CD4-positive, CD25-positive, alpha-beta regulatory T cell (primary cell): ENCODE measurements at regions not wholly inside any gene's neighbourhood (a gene's known extent, or its start where the extent isn't known, plus 50 kb on each side); places are given as distances from the start of the nearest gene placed in this dataset.

Experiments used
- ATAC-seq, 2 donors: fragments of 150-1000 bp; cut with Tn5 transposase; one replicate each; pipeline ENCODE4 v1.10.0; 2021; ENCODE audit warnings: low read depth in 2 of 2, moderate number of reproducible peaks in 2 of 2, moderate library complexity in 1 of 2
- DNase-seq, 3 donors: peaks; one replicate each; pipeline versions ENCODE4 v3.0.0 to v3.0.0-alpha.2; 2012 to 2022; ENCODE audit warnings: mixed read lengths in 1 of 3
- H3K27ac ChIP-seq: one replicate; pipeline ENCODE4 v1.7.0; 2013; ENCODE audit warnings: mild to moderate bottlenecking, low read length; ENCODE audit not compliant: insufficient read depth, poor library complexity, severe bottlenecking
- H3K27me3 ChIP-seq: one replicate; pipeline ENCODE4 v1.7.0; 2013; ENCODE audit warnings: low read length; ENCODE audit not compliant: control insufficient read depth, insufficient read depth
- H3K36me3 ChIP-seq: one replicate; pipeline ENCODE4 v1.7.0; 2013; ENCODE audit warnings: mild to moderate bottlenecking, low read length, moderate library complexity; ENCODE audit not compliant: control insufficient read depth, insufficient read depth
- H3K4me1 ChIP-seq: 2 replicates; pipeline ENCODE4 v1.7.0; 2013; ENCODE audit warnings: mild to moderate bottlenecking, low read length; ENCODE audit not compliant: insufficient read depth, control insufficient read depth, poor library complexity, severe bottlenecking
- H3K4me3 ChIP-seq: one replicate; pipeline ENCODE4 v1.7.0; 2013; ENCODE audit warnings: low read depth, mild to moderate bottlenecking, low read length, moderate library complexity
- H3K9me3 ChIP-seq, 2 experiments: 1 replicate in 1 of 2; 2 replicates in 1 of 2; pipeline ENCODE4 v1.7.0; 2013; ENCODE audit warnings: low read length in 2 of 2, mild to moderate bottlenecking in 1 of 2, moderate library complexity in 1 of 2; ENCODE audit not compliant: control insufficient read depth in 2 of 2
- H3K27ac Mint-ChIP-seq, 3 donors: one replicate each; pipeline ENCODE4 v1.8.0; 2020 to 2022; ENCODE audit warnings: mild to moderate bottlenecking in 3 of 3, mixed read lengths in 3 of 3, moderate library complexity in 2 of 3
- H3K27me3 Mint-ChIP-seq: one replicate; pipeline ENCODE4 v1.8.0; 2022; ENCODE audit warnings: mild to moderate bottlenecking, mixed read lengths
- H3K36me3 Mint-ChIP-seq: one replicate; pipeline ENCODE4 v1.8.0; 2020; ENCODE audit warnings: mixed read lengths
- H3K4me1 Mint-ChIP-seq, 4 donors: one replicate each; pipeline ENCODE4 v1.8.0; 2020 to 2022; ENCODE audit warnings: mixed read lengths in 4 of 4, mild to moderate bottlenecking in 1 of 4
- H3K4me3 Mint-ChIP-seq, 4 donors: one replicate each; pipeline ENCODE4 v1.8.0; 2020 to 2022; ENCODE audit warnings: mild to moderate bottlenecking in 4 of 4, mixed read lengths in 4 of 4, moderate library complexity in 3 of 4
- H3K9me3 Mint-ChIP-seq, 7 donors: one replicate each; pipeline ENCODE4 v1.8.0; 2020 to 2022; ENCODE audit warnings: mixed read lengths in 7 of 7, mild to moderate bottlenecking in 3 of 7, moderate library complexity in 2 of 7

DNA sequence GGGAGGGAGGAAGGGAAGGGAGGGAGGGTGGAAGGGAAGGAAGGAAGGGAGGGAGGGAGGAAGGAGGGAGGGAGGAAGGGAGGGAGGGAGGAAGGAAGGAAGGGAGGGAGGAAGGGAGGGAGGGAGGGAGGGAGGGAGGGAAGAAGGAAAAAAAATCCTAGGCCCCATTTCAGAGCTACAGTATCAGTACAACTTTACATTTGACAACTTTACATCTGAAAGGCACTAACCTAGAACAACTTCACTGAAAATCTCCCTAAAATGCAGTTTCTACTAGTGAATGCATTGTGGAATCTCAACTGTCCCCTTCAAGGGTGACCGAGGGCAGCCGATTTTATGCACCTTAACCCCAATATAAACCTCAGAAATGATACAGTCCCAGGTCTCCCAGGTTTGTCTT, 259.8 kb upstream of the GALNT17 start:
- no peaks in the 10 kb centered on the region for H3K4me1 ChIP-seq
- H3K4me3 Mint-ChIP-seq = no peak overlapping the region
- no peaks in the 10 kb centered on the region for H3K36me3 Mint-ChIP-seq
- no peak overlapping the region for H3K27ac ChIP-seq
- H3K27ac Mint-ChIP-seq = no peak overlapping the region
- H3K9me3 ChIP-seq = no peaks in the 10 kb centered on the region
- no peaks in the 10 kb centered on the region for H3K27me3 Mint-ChIP-seq
- H3K4me3 ChIP-seq = no peak overlapping the region
- no peaks in the 10 kb centered on the region for H3K36me3 ChIP-seq
- H3K4me1 Mint-ChIP-seq = no peaks in the 10 kb centered on the region
- ATAC-seq = no peak
- no peaks in the 10 kb centered on the region for H3K27me3 ChIP-seq
- no peak for DNase-seq
- H3K9me3 Mint-ChIP-seq = peaks cover 4 to 15% (median 5%) of the 10 kb centered on the region in 7 donors

- no peaks in the 10 kb centered on the region for H3K27me3 Mint-ChIP-seq
- H3K27ac ChIP-seq = no peak overlapping the region
- peaks cover 0 to 25% (median 4%) of the 10 kb centered on the region in 7 donors for H3K9me3 Mint-ChIP-seq
- no peaks in the 10 kb centered on the region for H3K4me1 ChIP-seq
- no peak for ATAC-seq
- no peaks in the 10 kb centered on the region for H3K9me3 ChIP-seq
- H3K27ac Mint-ChIP-seq = peak overlapping the region in 1 of 3 donors; percentile 46
- H3K4me1 Mint-ChIP-seq = no peaks in the 10 kb centered on the region
- DNase-seq = no peak
- no peak overlapping the region for H3K4me3 ChIP-seq
- no peaks in the 10 kb centered on the region for H3K27me3 ChIP-seq
- H3K36me3 ChIP-seq = no peaks in the 10 kb centered on the region
- no peak overlapping the region for H3K4me3 Mint-ChIP-seq
- no peaks in the 10 kb centered on the region for H3K36me3 Mint-ChIP-seq
These were observed 250.6 kb upstream of the GALNT17 start for GRCh38 chr7:70881167-70881847.

DNA sequence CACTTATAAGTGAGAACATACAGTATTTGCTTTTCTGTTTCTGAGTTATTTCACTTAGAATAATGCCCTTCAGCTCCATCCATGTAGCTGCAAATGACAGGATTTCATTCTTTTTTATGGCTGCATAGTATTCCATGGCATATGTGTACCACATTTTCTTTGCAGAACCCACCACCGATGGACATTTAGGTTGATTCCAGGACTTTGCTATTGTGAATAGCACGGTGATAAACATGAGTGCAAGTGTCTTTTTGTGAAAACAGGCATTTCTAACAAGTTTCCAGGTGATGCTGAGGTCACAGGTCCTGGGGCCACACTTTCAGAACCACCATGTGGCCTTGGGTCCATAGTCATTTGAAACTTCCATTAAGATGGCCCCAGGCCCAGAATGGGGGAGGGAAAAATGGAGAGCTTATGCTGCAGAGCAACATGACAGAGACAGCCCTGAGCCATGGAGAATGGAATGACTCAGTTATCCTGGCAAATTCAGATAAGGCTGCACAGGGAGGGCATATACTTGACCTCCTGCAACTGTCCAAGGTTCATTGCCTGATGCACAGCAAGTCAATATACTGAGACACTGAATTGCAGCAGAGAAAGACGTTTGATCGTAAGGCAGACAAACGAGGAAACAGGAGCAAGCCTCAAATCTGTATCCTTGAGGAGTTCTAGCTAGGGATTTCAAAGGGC, 248.0 kb upstream of the GALNT17 start:
- Mint-ChIP-seq H3K27ac (no peak overlapping the region), H3K4me3 (no peak overlapping the region), H3K36me3 (no peaks in the 10 kb centered on the region), H3K4me1 (no peaks in the 10 kb centered on the region), H3K9me3 (peaks cover 0 to 22% (median 6%) of the 10 kb centered on the region in 7 donors), H3K27me3 (no peaks in the 10 kb centered on the region)
- Histone ChIP-seq H3K9me3 (no peaks in the 10 kb centered on the region), H3K27me3 (no peaks in the 10 kb centered on the region), H3K4me1 (no peaks in the 10 kb centered on the region), H3K36me3 (no peaks in the 10 kb centered on the region), H3K27ac (no peak overlapping the region), H3K4me3 (no peak overlapping the region)
- ATAC-seq (no peak), DNase-seq (no peak)

DNA sequence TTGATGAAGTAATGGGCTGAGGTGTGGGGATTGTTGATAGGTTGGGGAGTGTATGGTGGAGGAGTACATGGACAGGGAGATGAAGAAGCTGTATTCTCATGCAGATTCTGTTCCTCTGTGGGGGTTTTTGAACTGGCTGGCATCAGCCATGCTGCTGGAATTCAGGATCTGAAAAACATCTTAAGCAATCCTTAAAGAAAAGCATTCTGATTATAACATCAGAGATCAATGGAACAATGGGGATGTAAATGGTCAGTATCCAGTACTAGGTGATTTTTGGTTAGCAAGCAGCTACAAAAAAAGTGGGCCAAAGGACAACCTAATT, 247.5 kb upstream of the GALNT17 start:
- no peak overlapping the region for H3K27ac Mint-ChIP-seq

DNA sequence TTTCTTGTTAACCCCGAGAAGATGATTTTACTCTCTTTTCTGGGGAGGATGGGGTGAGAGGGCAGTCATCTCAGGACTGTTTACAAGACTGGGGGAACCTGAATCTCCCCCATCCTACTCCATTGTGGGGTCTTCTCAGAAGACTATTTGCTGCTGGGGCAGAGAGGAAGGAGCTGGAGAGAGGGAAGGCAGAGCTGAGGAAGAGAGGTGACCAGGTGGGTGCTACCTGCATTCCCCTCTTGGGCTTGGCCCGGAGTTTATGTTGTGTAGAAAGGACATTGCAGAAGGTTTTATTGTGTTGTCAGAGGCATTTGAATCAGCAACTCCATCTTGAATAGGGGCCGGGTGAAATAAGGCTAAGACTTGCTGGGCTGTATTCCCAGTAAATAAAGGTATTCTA, 247.1 kb upstream of the GALNT17 start:
- H3K36me3 Mint-ChIP-seq = no peaks in the 10 kb centered on the region
- ATAC-seq (no peak), DNase-seq (no peak)
- Histone ChIP-seq H3K27ac (no peak overlapping the region), H3K9me3 (no peaks in the 10 kb centered on the region), H3K27me3 (no peaks in the 10 kb centered on the region), H3K4me1 (no peaks in the 10 kb centered on the region), H3K36me3 (no peaks in the 10 kb centered on the region), H3K4me3 (no peak overlapping the region)
- H3K4me3 Mint-ChIP-seq = no peak overlapping the region
- no peaks in the 10 kb centered on the region for H3K27me3 Mint-ChIP-seq
- H3K9me3 Mint-ChIP-seq = peaks cover 0 to 23% (median 6%) of the 10 kb centered on the region in 7 donors
- H3K4me1 Mint-ChIP-seq = no peaks in the 10 kb centered on the region
- H3K27ac Mint-ChIP-seq = no peak overlapping the region

More for the DNA sequence above, 247.5 kb upstream of the GALNT17 start:
- H3K9me3 ChIP-seq = no peaks in the 10 kb centered on the region
- no peak overlapping the region for H3K4me3 ChIP-seq
- Mint-ChIP-seq H3K9me3 (peaks cover 0 to 19% (median 6%) of the 10 kb centered on the region in 7 donors), H3K36me3 (no peaks in the 10 kb centered on the region), H3K4me1 (no peaks in the 10 kb centered on the region), H3K27me3 (no peaks in the 10 kb centered on the region), H3K4me3 (no peak overlapping the region)
- DNase-seq (no peak), ATAC-seq (no peak)
- H3K27ac ChIP-seq = no peak overlapping the region
- no peaks in the 10 kb centered on the region for H3K27me3 ChIP-seq
- no peaks in the 10 kb centered on the region for H3K4me1 ChIP-seq
- H3K36me3 ChIP-seq = no peaks in the 10 kb centered on the region

GRCh38 chr7:70886547-70886946, 245.4 kb upstream of the GALNT17 start:
- Mint-ChIP-seq H3K36me3 (no peaks in the 10 kb centered on the region), H3K4me1 (no peaks in the 10 kb centered on the region), H3K4me3 (no peak overlapping the region), H3K9me3 (peaks cover 0 to 27% (median 7%) of the 10 kb centered on the region in 7 donors), H3K27me3 (no peaks in the 10 kb centered on the region), H3K27ac (no peak overlapping the region)
- DNase-seq (no peak), ATAC-seq (no peak)
- no peaks in the 10 kb centered on the region for H3K4me1 ChIP-seq
- H3K4me3 ChIP-seq = no peak overlapping the region
- no peaks in the 10 kb centered on the region for H3K36me3 ChIP-seq
- H3K9me3 ChIP-seq = peaks cover 0 to 6% of the 10 kb centered on the region in 2 experiments
- no peaks in the 10 kb centered on the region for H3K27me3 ChIP-seq
- no peak overlapping the region for H3K27ac ChIP-seq

GRCh38 chr7:70887186-70887585, 244.8 kb upstream of the GALNT17 start:
- peaks cover 0 to 27% (median 8%) of the 10 kb centered on the region in 7 donors for H3K9me3 Mint-ChIP-seq
- H3K4me1 Mint-ChIP-seq = no peaks in the 10 kb centered on the region
- Histone ChIP-seq H3K27ac (no peak overlapping the region), H3K36me3 (no peaks in the 10 kb centered on the region), H3K9me3 (peaks cover 0 to 6% of the 10 kb centered on the region in 2 experiments), H3K27me3 (no peaks in the 10 kb centered on the region), H3K4me3 (no peak overlapping the region), H3K4me1 (no peaks in the 10 kb centered on the region)
- no peak overlapping the region for H3K27ac Mint-ChIP-seq
- H3K27me3 Mint-ChIP-seq = no peaks in the 10 kb centered on the region
- H3K36me3 Mint-ChIP-seq = no peaks in the 10 kb centered on the region
- no peak for DNase-seq
- ATAC-seq = no peak
- no peak overlapping the region for H3K4me3 Mint-ChIP-seq
